Neural cell (in vitro differentiated cells): ENCODE measurements at regions not wholly inside any gene's neighbourhood (a gene's known extent, or its start where the extent isn't known, plus 50 kb on each side); places are given as distances from the start of the nearest gene placed in this dataset.

Experiments
- H2AFZ ChIP-seq: fragments of 200-600, 300-800 bp; sonication (generic), shearing (Covaris generic); 2 replicates; pipeline ENCODE4 v1.6.0; 2014; ENCODE audit warnings: low read depth, mild to moderate bottlenecking, antibody characterized with exemption, low read length, moderate library complexity
- H3F3A ChIP-seq: fragments of 200-600 bp; shearing (Covaris generic); 2 replicates; pipeline ENCODE4 v1.6.1; 2016; ENCODE audit warnings: mild to moderate bottlenecking, moderate library complexity, mixed read lengths, antibody characterized with exemption, low read length; ENCODE audit not compliant: insufficient read depth, poor library complexity, severe bottlenecking
- H3K27ac ChIP-seq: fragments of 200-600, 300-800 bp; sonication (generic), shearing (Covaris generic); 2 replicates; pipeline ENCODE4 v1.5.1; 2014; ENCODE audit warnings: mild to moderate bottlenecking, low read length, moderate library complexity
- H3K27me3 ChIP-seq: fragments of 300-800, 200-600 bp; sonication (generic), shearing (Covaris generic); 2 replicates; pipeline ENCODE4 v1.6.0; 2014; ENCODE audit warnings: mild to moderate bottlenecking, low read depth, low read length, moderate library complexity; ENCODE audit not compliant: insufficient read depth
- H3K36me3 ChIP-seq: fragments of 300-800, 200-600 bp; sonication (generic), shearing (Covaris generic); 2 replicates; pipeline ENCODE4 v1.5.1; 2014; ENCODE audit warnings: mild to moderate bottlenecking, antibody characterized with exemption, low read length, moderate library complexity; ENCODE audit not compliant: insufficient read depth
- H3K4me2 ChIP-seq: fragments of 300-800, 200-600 bp; sonication (generic), shearing (Covaris generic); 2 replicates; pipeline ENCODE4 v1.6.0; 2014; ENCODE audit warnings: mild to moderate bottlenecking, low read length
- H3K4me3 ChIP-seq: fragments of 300-800, 200-600 bp; sonication (generic), shearing (Covaris generic); 2 replicates; pipeline ENCODE4 v1.5.1; 2014; ENCODE audit warnings: mild to moderate bottlenecking, low read length, moderate library complexity
- H3K79me2 ChIP-seq: fragments of 200-600 bp; shearing (Covaris generic); replicated peaks from 2 replicates; pipeline ENCODE4 v1.6.0; 2014; ENCODE audit warnings: mild to moderate bottlenecking, low read length, moderate library complexity; ENCODE audit not compliant: insufficient read depth
- H3K9ac ChIP-seq: fragments of 300-800, 200-600 bp; sonication (generic), shearing (Covaris generic); 2 replicates; pipeline ENCODE4 v1.6.1; 2016; ENCODE audit warnings: mild to moderate bottlenecking, low read length, mixed read lengths
- H3K9me2 ChIP-seq: fragments of 200-600 bp; shearing (Covaris generic); 2 replicates; pipeline ENCODE4 v1.6.1; 2016; ENCODE audit warnings: mild to moderate bottlenecking, low read length, mixed read lengths; ENCODE audit not compliant: insufficient read depth
- H3K9me3 ChIP-seq: fragments of 200-600, 300-800 bp; sonication (generic), shearing (Covaris generic); 2 replicates; pipeline ENCODE4 v1.6.1; 2016; ENCODE audit warnings: mild to moderate bottlenecking, mixed run types, low read length, moderate library complexity, mixed read lengths
- H4K20me1 ChIP-seq: fragments of 200-600 bp; shearing (Covaris generic); 2 replicates; pipeline ENCODE4 v1.6.1; 2016; ENCODE audit warnings: mild to moderate bottlenecking, mixed run types; ENCODE audit not compliant: insufficient read depth
- EP300 ChIP-seq: fragments of 450-650 bp; conservative IDR thresholded peaks from 2 replicates; pipeline ENCODE4 v1.6.1; 2014; ENCODE audit warnings: antibody characterized with exemption, mild to moderate bottlenecking, moderate library complexity; ENCODE audit not compliant: poor library complexity, severe bottlenecking
- EZH2 ChIP-seq: fragments of 200-600, 300-800 bp; shearing (Covaris generic), sonication (generic); IDR thresholded peaks from 2 replicates; pipeline ENCODE4 v1.6.1; 2014; ENCODE audit warnings: antibody characterized with exemption, low read length, borderline replicate concordance, mild to moderate bottlenecking; ENCODE audit not compliant: insufficient read depth, poor library complexity, severe bottlenecking
- MXI1 ChIP-seq: fragments of 450-650 bp; conservative IDR thresholded peaks from 2 replicates; pipeline ENCODE4 v1.6.1; 2014; ENCODE audit warnings: antibody characterized with exemption, mild to moderate bottlenecking; ENCODE audit not compliant: poor library complexity, severe bottlenecking
- POLR2AphosphoS5 ChIP-seq: IDR thresholded peaks from 2 replicates; pipeline ENCODE4 v1.6.1; 2012
- RAD21 ChIP-seq: fragments of 450-650 bp; conservative IDR thresholded peaks from 2 replicates; pipeline ENCODE4 v1.6.1; 2014; ENCODE audit warnings: antibody characterized with exemption, mild to moderate bottlenecking, moderate library complexity
- REST ChIP-seq: IDR thresholded peaks from 2 replicates; pipeline ENCODE4 v1.6.1; 2012; ENCODE audit warnings: borderline replicate concordance
- SMC3 ChIP-seq: fragments of 450-650 bp; conservative IDR thresholded peaks from 2 replicates; pipeline ENCODE4 v1.6.1; 2014; ENCODE audit warnings: antibody characterized with exemption, mild to moderate bottlenecking, moderate library complexity; ENCODE audit not compliant: poor library complexity
- TAF1 ChIP-seq: IDR thresholded peaks from 2 replicates; pipeline ENCODE4 v1.6.1; 2012; ENCODE audit warnings: low read depth
- TF ChIP-seq, protein P1 (sequence below): fragments of 450-650 bp; IDR thresholded peaks from 2 replicates; pipeline ENCODE4 v1.5.1; 2014; ENCODE audit warnings: antibody characterized with exemption, mild to moderate bottlenecking, moderate library complexity; ENCODE audit not compliant: poor library complexity, severe bottlenecking

DNA sequence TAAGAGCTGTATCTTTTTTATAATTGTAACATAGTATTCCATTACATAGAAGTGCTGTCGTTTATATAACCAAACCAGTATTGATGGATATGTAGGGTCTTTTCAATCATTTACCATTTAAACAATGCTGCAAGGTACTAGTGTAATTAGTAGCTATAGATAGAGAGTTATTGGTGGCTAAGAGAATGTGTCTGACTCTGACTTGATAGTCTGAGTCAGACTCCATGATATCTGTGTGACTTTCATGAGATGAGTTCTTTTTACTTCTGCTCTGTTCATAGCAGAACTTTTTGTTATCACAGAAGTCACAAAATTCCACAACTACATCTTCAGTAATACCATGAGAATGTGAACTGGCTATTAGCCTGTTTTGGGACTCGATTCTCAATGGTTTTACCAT lies 150.6 kb downstream of the FHIP1A start:
- Histone ChIP-seq H3K36me3 (no peaks in the 10 kb centered on the region), H3K4me2 (no peak overlapping the region), H3K79me2 (no peaks in the 10 kb centered on the region), H3K27me3 (no peaks in the 10 kb centered on the region), H2AFZ (no peak overlapping the region), H3K9me3 (no peaks in the 10 kb centered on the region), H4K20me1 (no peaks in the 10 kb centered on the region), H3F3A (no peaks in the 10 kb centered on the region), H3K9me2 (no peaks in the 10 kb centered on the region), H3K4me3 (no peak overlapping the region), H3K27ac (no peak overlapping the region), H3K9ac (no peak overlapping the region)
- TF ChIP-seq SMC3 = no peak
- TF ChIP-seq POLR2AphosphoS5 = no peak

DNA sequence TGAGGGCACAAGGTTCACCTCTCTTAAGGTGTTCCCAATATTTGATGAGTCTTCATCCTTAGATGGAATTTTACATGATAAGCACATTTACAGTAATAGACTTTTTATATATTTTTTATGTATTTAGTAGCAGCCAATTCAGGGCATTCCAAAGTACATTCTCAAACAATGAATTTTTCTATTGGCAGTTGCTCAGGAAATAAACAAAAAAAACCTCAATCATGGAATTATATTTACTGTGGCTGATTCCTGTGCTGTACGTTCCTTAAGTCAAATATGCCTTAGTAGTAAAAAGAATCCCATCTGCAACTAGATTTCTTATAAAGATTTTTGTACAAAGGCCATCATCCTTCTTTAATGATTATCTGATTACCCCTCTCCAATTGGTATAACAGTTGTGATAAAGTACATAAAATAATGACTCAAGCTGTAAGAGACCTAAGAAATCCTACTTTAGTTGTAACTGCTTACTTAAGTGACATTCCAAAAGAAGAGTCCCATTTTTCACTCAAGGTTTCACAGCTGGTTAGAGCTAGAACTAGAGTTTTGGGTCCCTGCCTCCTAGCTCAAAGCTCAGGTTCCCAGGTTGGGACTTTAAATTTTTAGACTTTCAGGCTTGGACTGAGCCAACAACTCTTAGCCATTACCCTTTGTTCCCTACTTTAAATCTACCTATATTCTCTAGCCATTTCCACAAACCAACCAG lies 152.7 kb downstream of the FHIP1A start:
- no peak overlapping the region for H3K9ac ChIP-seq
- no peak overlapping the region for H3K4me2 ChIP-seq
- no peak overlapping the region for H3K4me3 ChIP-seq
- TF ChIP-seq, protein P1, sequence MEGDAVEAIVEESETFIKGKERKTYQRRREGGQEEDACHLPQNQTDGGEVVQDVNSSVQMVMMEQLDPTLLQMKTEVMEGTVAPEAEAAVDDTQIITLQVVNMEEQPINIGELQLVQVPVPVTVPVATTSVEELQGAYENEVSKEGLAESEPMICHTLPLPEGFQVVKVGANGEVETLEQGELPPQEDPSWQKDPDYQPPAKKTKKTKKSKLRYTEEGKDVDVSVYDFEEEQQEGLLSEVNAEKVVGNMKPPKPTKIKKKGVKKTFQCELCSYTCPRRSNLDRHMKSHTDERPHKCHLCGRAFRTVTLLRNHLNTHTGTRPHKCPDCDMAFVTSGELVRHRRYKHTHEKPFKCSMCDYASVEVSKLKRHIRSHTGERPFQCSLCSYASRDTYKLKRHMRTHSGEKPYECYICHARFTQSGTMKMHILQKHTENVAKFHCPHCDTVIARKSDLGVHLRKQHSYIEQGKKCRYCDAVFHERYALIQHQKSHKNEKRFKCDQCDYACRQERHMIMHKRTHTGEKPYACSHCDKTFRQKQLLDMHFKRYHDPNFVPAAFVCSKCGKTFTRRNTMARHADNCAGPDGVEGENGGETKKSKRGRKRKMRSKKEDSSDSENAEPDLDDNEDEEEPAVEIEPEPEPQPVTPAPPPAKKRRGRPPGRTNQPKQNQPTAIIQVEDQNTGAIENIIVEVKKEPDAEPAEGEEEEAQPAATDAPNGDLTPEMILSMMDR = no peak
- TF ChIP-seq POLR2AphosphoS5 = no peak
- no peak for TF ChIP-seq TAF1
- TF ChIP-seq SMC3 = no peak
- TF ChIP-seq REST = no peak
- TF ChIP-seq RAD21 = no peak
- TF ChIP-seq MXI1 = no peak
- TF ChIP-seq EP300 = no peak
- TF ChIP-seq EZH2 = no peak
- H2AFZ ChIP-seq = no peak overlapping the region
- H3K79me2 ChIP-seq = no peaks in the 10 kb centered on the region
- no peaks in the 10 kb centered on the region for H4K20me1 ChIP-seq
- no peaks in the 10 kb centered on the region for H3K9me3 ChIP-seq
- no peaks in the 10 kb centered on the region for H3K27me3 ChIP-seq
- no peaks in the 10 kb centered on the region for H3K36me3 ChIP-seq
- H3F3A ChIP-seq = peaks cover 3% of the 10 kb centered on the region
- no peak overlapping the region for H3K27ac ChIP-seq
- H3K9me2 ChIP-seq = no peaks in the 10 kb centered on the region
